ENCODE measurements at regions not wholly inside any gene's neighbourhood (a gene's known extent, or its start where the extent isn't known, plus 50 kb on each side); places are given as distances from the start of the nearest gene placed in this dataset.

DNA sequence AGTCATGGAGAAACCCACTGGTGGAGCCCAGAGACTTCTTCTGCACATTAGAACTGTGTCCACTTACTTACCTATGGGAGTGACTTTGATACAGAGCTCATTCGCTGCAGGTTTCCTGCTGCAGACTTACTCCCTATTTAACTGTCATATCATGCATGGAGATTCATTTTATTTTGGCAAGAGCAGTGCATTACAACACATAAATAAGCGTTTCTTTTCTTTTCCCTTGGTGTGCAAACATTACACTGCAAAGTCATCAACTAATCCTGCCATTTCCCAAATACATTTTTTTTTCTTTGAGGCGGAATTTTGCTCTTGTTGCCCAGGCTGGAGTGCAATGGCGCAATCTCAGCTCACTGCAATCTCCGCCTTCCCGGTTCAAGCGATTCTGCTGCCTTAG lies 230.9 kb upstream of the SFRP2 start:
- TF ChIP-seq, protein P1, sequence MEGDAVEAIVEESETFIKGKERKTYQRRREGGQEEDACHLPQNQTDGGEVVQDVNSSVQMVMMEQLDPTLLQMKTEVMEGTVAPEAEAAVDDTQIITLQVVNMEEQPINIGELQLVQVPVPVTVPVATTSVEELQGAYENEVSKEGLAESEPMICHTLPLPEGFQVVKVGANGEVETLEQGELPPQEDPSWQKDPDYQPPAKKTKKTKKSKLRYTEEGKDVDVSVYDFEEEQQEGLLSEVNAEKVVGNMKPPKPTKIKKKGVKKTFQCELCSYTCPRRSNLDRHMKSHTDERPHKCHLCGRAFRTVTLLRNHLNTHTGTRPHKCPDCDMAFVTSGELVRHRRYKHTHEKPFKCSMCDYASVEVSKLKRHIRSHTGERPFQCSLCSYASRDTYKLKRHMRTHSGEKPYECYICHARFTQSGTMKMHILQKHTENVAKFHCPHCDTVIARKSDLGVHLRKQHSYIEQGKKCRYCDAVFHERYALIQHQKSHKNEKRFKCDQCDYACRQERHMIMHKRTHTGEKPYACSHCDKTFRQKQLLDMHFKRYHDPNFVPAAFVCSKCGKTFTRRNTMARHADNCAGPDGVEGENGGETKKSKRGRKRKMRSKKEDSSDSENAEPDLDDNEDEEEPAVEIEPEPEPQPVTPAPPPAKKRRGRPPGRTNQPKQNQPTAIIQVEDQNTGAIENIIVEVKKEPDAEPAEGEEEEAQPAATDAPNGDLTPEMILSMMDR (conservative IDR thresholded peaks at IDR 0.05; ENCODE audit: low read length), result no peak
- no peak overlapping the region for H3K4me3 ChIP-seq (ENCODE audit: low read length)
- no peak for DNase-seq (ENCODE audit: low read depth)

GRCh38 chr4:154018659-154019058 lies 229.8 kb upstream of the SFRP2 start:
- no peak overlapping the region for H3K4me3 ChIP-seq (ENCODE audit: low read length)
- TF ChIP-seq, protein P1 (conservative IDR thresholded peaks at IDR 0.05; ENCODE audit: low read length), result no peak
- no peak for DNase-seq (ENCODE audit: low read depth)

- DNase-seq (ENCODE audit: low read depth), result no peak
- TF ChIP-seq, protein P1 (conservative IDR thresholded peaks at IDR 0.05; ENCODE audit: low read length), result no peak
Measured at GRCh38 chr4:154015578-154015977, 226.7 kb upstream of the SFRP2 start.

GRCh38 chr4:154014407-154015321 lies 225.8 kb upstream of the SFRP2 start:
- DNase-seq (ENCODE audit: low read depth), result peak; percentile 30
- no peak overlapping the region for H3K4me3 ChIP-seq (ENCODE audit: low read length)
- TF ChIP-seq, protein P1 (conservative IDR thresholded peaks at IDR 0.05; ENCODE audit: low read length), result no peak

More at GRCh38 chr4:154015578-154015977, 226.7 kb upstream of the SFRP2 start:
- H3K4me3 ChIP-seq (ENCODE audit: low read length), result no peak overlapping the region

DNA sequence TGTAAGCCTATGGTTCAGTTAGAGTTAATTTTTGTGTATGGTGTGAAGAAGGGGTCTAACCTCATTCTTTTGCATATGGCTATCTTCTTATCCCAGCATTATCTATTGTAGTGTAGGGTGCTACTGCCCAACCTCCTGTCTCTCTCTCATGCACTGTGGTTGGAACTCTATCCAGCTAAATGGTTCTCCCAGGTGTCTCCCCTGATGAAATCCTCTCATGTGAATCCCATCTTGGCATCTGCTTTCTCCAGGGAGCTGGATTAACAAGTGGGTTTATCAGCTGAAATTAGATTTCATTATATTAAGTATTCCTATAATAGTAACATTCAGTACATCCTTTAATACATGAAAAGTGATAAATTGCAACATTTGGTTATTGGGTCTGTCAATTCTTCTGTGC lies 224.7 kb upstream of the SFRP2 start:
- no peak for DNase-seq (ENCODE audit: low read depth)
- TF ChIP-seq, protein P1 (conservative IDR thresholded peaks at IDR 0.05; ENCODE audit: low read length), result no peak
- H3K4me3 ChIP-seq (ENCODE audit: low read length), result no peak overlapping the region

GRCh38 chr4:154010371-154010770 lies 221.5 kb upstream of the SFRP2 start:
- H3K4me3 ChIP-seq (ENCODE audit: low read length), result no peak overlapping the region
- peak; percentile 59 for DNase-seq (ENCODE audit: low read depth)
- TF ChIP-seq, protein P1 (conservative IDR thresholded peaks at IDR 0.05; ENCODE audit: low read length), result no peak

GRCh38 chr4:154009788-154010187 lies 220.9 kb upstream of the SFRP2 start:
- DNase-seq (ENCODE audit: low read depth), result no peak
- no peak overlapping the region for H3K4me3 ChIP-seq (ENCODE audit: low read length)
- TF ChIP-seq, protein P1 (conservative IDR thresholded peaks at IDR 0.05; ENCODE audit: low read length), result no peak

Measured in AG10803 (cell line).